Liver (tissue), 8 donors: ENCODE measurements at regions not wholly inside any gene's neighbourhood (a gene's known extent, or its start where the extent isn't known, plus 50 kb on each side); places are given as distances from the start of the nearest gene placed in this dataset.

ENCODE experiments used
- DNase-seq: peaks from one replicate; pipeline ENCODE4 v3.0.0-alpha.2; 2017; ENCODE audit warnings: low spot score
- H3K27ac ChIP-seq, 2 donors: one replicate each; pipeline ENCODE4 v1.7.0; 2013; ENCODE audit warnings: inconsistent platforms in 2 of 2, low read length in 2 of 2, control low read depth in 1 of 2, low read depth in 1 of 2, mild to moderate bottlenecking in 1 of 2
- H3K27me3 ChIP-seq, 4 donors: one replicate each; pipeline versions ENCODE4 v1.6.1 to v1.7.0; 2013; ENCODE audit warnings: low read length in 3 of 4, inconsistent platforms in 1 of 4, mild to moderate bottlenecking in 1 of 4, moderate library complexity in 1 of 4; ENCODE audit not compliant: control insufficient read depth in 4 of 4, insufficient read depth in 4 of 4
- H3K36me3 ChIP-seq, 4 donors: one replicate each; pipeline versions ENCODE4 v1.6.1 to v1.7.0; 2013; ENCODE audit warnings: low read length in 3 of 4, mild to moderate bottlenecking in 3 of 4, low read depth in 1 of 4, moderate library complexity in 1 of 4; ENCODE audit not compliant: control insufficient read depth in 4 of 4, insufficient read depth in 3 of 4
- H3K4me1 ChIP-seq, 4 donors: one replicate each; pipeline versions ENCODE4 v1.6.1 to v1.7.0; 2013; ENCODE audit warnings: low read length in 3 of 4, mild to moderate bottlenecking in 3 of 4, moderate library complexity in 1 of 4; ENCODE audit not compliant: control insufficient read depth in 4 of 4, insufficient read depth in 4 of 4
- H3K4me3 ChIP-seq, 3 donors: one replicate each; pipeline versions ENCODE4 v1.6.1 to v1.7.0; 2013; ENCODE audit warnings: low read length in 3 of 3, control low read depth in 1 of 3, low read depth in 1 of 3, mild to moderate bottlenecking in 1 of 3
- H3K9ac ChIP-seq, 2 donors: one replicate each; pipeline ENCODE4 v1.7.0; 2013; ENCODE audit warnings: low read length in 2 of 2, mild to moderate bottlenecking in 2 of 2, moderate library complexity in 2 of 2, control low read depth in 1 of 2, low read depth in 1 of 2
- H3K9me3 ChIP-seq, 4 donors: one replicate each; pipeline versions ENCODE4 v1.6.1 to v1.7.0; 2013; ENCODE audit warnings: low read length in 3 of 4; ENCODE audit not compliant: control insufficient read depth in 4 of 4
- EGR1 ChIP-seq, 2 donors: IDR thresholded peaks; 2 replicates each; pipeline ENCODE4 v1.6.1; 2016 to 2018; ENCODE audit warnings: antibody characterized with exemption in 2 of 2, low read depth in 2 of 2
- GABPA ChIP-seq, 2 donors: IDR thresholded peaks in 1 of 2; conservative IDR thresholded peaks in 1 of 2; 2 replicates each; pipeline ENCODE4 v1.6.1; 2016; ENCODE audit warnings: antibody characterized with exemption in 2 of 2, mild to moderate bottlenecking in 1 of 2, moderate library complexity in 1 of 2
- NR2F2 ChIP-seq: IDR thresholded peaks from 2 replicates; pipeline ENCODE4 v1.6.1; 2016; ENCODE audit warnings: antibody characterized with exemption
- RAD21 ChIP-seq, 2 donors: IDR thresholded peaks; 2 replicates each; pipeline ENCODE4 v1.6.1; 2016; ENCODE audit warnings: antibody characterized with exemption in 2 of 2, mild to moderate bottlenecking in 2 of 2
- RXRA ChIP-seq, 2 donors: IDR thresholded peaks; 2 replicates each; pipeline ENCODE4 v1.6.1; 2017 to 2018; ENCODE audit warnings: antibody characterized with exemption in 2 of 2, mild to moderate bottlenecking in 1 of 2
- YY1 ChIP-seq: IDR thresholded peaks from 2 replicates; pipeline ENCODE4 v1.6.1; 2016; ENCODE audit warnings: antibody characterized with exemption, mild to moderate bottlenecking
- WGBS: extraction: QIAGEN DNeasy Blood & Tissue Kit; methylation state at CpG from one replicate; pipeline ENCODE4 v1.1.7; 2013; 5-methylcytosine and 5-hydroxymethylcytosine counted together
- TF ChIP-seq, protein P1 (sequence below): fragments of 150-350 bp; IDR thresholded peaks from 2 replicates; pipeline ENCODE4 v1.5.1; 2017; ENCODE audit warnings: improper control_type of control experiment, low read depth, low read length; ENCODE audit not compliant: missing input control
- TF ChIP-seq, protein P2 (sequence below): IDR thresholded peaks from 2 replicates; pipeline ENCODE4 v1.6.1; 2016; ENCODE audit warnings: antibody characterized with exemption, mild to moderate bottlenecking
- TF ChIP-seq, protein P3 (sequence below): IDR thresholded peaks from 2 replicates; pipeline ENCODE4 v1.6.1; 2016; ENCODE audit warnings: antibody characterized with exemption
- TF ChIP-seq, protein P4 (sequence below): IDR thresholded peaks from 2 replicates; pipeline ENCODE4 v1.6.1; 2016; ENCODE audit warnings: antibody characterized with exemption
- donor health status: healthy.
- donor health status: healthy.
- donor health status: healthy.
- donor health status: healthy.
- donor health status: healthy.

DNA sequence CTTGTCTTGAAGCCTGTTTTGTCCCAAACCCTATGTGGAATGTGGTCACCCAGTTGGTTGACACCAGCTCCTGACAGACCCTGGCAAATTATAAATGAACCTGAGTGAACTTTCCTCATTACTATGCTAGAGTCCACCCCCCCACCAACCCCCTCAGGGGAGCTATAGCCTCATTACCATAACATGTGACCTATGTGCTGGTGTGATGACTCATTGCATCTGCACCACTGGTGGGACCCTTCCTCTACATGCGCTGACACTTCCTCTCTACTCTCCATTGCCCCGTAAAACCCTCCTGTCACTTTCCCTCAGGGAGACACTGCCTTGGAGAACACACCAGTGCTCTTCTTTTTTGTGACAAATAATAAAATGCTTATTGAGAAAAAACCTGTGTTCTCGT, 105.0 kb upstream of the SESN3 start:
- no peaks in the 10 kb centered on the region for H3K27me3 ChIP-seq
- peaks cover 5 to 27% (median 24%) of the 10 kb centered on the region in 4 donors for H3K4me1 ChIP-seq
- H3K36me3 ChIP-seq, result no peaks in the 10 kb centered on the region
- no peak overlapping the region for H3K27ac ChIP-seq
- H3K9ac ChIP-seq, result no peak overlapping the region
- H3K4me3 ChIP-seq, result no peak overlapping the region
- 93% methylated on average over 3 of the region's 3 CpGs for WGBS
- TF ChIP-seq, protein P1, sequence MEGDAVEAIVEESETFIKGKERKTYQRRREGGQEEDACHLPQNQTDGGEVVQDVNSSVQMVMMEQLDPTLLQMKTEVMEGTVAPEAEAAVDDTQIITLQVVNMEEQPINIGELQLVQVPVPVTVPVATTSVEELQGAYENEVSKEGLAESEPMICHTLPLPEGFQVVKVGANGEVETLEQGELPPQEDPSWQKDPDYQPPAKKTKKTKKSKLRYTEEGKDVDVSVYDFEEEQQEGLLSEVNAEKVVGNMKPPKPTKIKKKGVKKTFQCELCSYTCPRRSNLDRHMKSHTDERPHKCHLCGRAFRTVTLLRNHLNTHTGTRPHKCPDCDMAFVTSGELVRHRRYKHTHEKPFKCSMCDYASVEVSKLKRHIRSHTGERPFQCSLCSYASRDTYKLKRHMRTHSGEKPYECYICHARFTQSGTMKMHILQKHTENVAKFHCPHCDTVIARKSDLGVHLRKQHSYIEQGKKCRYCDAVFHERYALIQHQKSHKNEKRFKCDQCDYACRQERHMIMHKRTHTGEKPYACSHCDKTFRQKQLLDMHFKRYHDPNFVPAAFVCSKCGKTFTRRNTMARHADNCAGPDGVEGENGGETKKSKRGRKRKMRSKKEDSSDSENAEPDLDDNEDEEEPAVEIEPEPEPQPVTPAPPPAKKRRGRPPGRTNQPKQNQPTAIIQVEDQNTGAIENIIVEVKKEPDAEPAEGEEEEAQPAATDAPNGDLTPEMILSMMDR, result no peak
- TF ChIP-seq, protein P2, sequence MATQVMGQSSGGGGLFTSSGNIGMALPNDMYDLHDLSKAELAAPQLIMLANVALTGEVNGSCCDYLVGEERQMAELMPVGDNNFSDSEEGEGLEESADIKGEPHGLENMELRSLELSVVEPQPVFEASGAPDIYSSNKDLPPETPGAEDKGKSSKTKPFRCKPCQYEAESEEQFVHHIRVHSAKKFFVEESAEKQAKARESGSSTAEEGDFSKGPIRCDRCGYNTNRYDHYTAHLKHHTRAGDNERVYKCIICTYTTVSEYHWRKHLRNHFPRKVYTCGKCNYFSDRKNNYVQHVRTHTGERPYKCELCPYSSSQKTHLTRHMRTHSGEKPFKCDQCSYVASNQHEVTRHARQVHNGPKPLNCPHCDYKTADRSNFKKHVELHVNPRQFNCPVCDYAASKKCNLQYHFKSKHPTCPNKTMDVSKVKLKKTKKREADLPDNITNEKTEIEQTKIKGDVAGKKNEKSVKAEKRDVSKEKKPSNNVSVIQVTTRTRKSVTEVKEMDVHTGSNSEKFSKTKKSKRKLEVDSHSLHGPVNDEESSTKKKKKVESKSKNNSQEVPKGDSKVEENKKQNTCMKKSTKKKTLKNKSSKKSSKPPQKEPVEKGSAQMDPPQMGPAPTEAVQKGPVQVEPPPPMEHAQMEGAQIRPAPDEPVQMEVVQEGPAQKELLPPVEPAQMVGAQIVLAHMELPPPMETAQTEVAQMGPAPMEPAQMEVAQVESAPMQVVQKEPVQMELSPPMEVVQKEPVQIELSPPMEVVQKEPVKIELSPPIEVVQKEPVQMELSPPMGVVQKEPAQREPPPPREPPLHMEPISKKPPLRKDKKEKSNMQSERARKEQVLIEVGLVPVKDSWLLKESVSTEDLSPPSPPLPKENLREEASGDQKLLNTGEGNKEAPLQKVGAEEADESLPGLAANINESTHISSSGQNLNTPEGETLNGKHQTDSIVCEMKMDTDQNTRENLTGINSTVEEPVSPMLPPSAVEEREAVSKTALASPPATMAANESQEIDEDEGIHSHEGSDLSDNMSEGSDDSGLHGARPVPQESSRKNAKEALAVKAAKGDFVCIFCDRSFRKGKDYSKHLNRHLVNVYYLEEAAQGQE, result no peak
- TF ChIP-seq EGR1 (IDR thresholded peaks at IDR 0.05; ENCODE audit: low read depth in 2 of 2), result no peak
- no peak for TF ChIP-seq RAD21 (IDR thresholded peaks at IDR 0.05)
- no peak for DNase-seq
- H3K9me3 ChIP-seq, result no peaks in the 10 kb centered on the region

DNA sequence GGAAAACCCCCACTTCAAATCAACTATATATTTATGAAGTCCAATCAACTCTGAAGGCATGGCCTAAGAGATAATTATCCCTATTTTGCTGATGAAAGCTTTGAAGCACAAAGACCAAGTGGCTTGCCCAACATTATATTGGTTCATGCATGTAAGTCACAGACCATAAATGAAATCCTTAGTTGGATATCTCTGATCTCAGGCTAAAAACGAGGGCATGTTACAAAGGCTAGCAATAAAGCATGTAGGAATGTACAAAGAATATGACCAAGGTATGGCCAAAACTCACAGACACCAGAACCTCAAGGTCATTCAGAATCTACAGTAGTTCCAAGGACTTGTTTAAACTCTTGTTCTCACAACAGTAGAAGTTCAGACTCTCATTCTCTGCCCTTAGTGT, 100.2 kb upstream of the SESN3 start:
- no peak overlapping the region for H3K4me3 ChIP-seq
- TF ChIP-seq, protein P2, result no peak
- TF ChIP-seq NR2F2, result no peak
- DNase-seq, result no peak
- H3K27ac ChIP-seq, result no peak overlapping the region
- H3K9me3 ChIP-seq, result no peaks in the 10 kb centered on the region
- WGBS, result 79% methylated on average over 1 of the region's 1 CpG
- no peak overlapping the region for H3K9ac ChIP-seq
- no peaks in the 10 kb centered on the region for H3K4me1 ChIP-seq
- H3K36me3 ChIP-seq, result no peaks in the 10 kb centered on the region
- no peaks in the 10 kb centered on the region for H3K27me3 ChIP-seq

DNA sequence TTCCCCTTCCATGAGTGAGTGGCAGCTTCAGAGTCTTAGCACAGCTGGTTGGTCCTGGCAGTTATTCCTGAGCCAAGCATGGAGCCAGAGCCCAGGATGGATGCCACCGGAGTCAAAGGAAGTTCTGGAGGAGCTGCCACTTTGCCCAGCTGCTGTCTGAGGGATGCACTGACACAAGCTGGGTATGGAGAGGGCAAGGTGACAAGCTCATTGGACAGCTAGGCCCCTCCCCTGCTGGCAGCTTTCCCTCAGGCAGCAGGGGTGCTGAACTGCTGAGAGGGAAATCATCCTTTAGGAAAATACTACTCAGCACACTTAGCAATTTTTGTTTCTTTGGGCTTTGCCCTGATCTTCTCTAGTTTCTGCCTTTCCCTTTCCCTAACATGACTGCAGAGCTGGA, 99.3 kb upstream of the SESN3 start:
- WGBS, result 98% methylated on average over 1 of the region's 1 CpG
- no peak for DNase-seq
- Histone ChIP-seq H3K4me1 (no peaks in the 10 kb centered on the region), H3K9ac (no peak overlapping the region), H3K27me3 (no peaks in the 10 kb centered on the region), H3K27ac (no peak overlapping the region), H3K36me3 (no peaks in the 10 kb centered on the region), H3K9me3 (no peaks in the 10 kb centered on the region), H3K4me3 (no peak overlapping the region)
- TF ChIP-seq GABPA (IDR thresholded peaks at IDR 0.05 in 1 of 2, conservative IDR thresholded peaks at IDR 0.05 in 1 of 2) (no peak), RXRA (IDR thresholded peaks at IDR 0.05) (no peak), YY1 (no peak)
- TF ChIP-seq, protein P3, sequence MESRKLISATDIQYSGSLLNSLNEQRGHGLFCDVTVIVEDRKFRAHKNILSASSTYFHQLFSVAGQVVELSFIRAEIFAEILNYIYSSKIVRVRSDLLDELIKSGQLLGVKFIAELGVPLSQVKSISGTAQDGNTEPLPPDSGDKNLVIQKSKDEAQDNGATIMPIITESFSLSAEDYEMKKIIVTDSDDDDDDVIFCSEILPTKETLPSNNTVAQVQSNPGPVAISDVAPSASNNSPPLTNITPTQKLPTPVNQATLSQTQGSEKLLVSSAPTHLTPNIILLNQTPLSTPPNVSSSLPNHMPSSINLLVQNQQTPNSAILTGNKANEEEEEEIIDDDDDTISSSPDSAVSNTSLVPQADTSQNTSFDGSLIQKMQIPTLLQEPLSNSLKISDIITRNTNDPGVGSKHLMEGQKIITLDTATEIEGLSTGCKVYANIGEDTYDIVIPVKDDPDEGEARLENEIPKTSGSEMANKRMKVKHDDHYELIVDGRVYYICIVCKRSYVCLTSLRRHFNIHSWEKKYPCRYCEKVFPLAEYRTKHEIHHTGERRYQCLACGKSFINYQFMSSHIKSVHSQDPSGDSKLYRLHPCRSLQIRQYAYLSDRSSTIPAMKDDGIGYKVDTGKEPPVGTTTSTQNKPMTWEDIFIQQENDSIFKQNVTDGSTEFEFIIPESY, result no peak
- TF ChIP-seq, protein P4, sequence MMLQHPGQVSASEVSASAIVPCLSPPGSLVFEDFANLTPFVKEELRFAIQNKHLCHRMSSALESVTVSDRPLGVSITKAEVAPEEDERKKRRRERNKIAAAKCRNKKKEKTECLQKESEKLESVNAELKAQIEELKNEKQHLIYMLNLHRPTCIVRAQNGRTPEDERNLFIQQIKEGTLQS, result no peak
